LNCaP clone FGC (cell line): ENCODE measurements at regions not wholly inside any gene's neighbourhood (a gene's known extent, or its start where the extent isn't known, plus 50 kb on each side); places are given as distances from the start of the nearest gene placed in this dataset.

Experiments used
- DNase-seq: peaks from one replicate; pipeline ENCODE4 v3.0.0-alpha.2; 2011; ENCODE audit warnings: low read depth
- H3K4me3 ChIP-seq: 2 replicates; pipeline ENCODE4 v1.5.1; 2011; ENCODE audit warnings: mild to moderate bottlenecking, low read depth, low read length, control low read depth
- CTCF ChIP-seq: IDR thresholded peaks from 2 replicates; pipeline ENCODE4 v1.5.1; 2012; ENCODE audit warnings: mild to moderate bottlenecking; ENCODE audit not compliant: control insufficient read depth, insufficient read depth; ENCODE audit errors: extremely low read depth

GRCh38 chr1:90781534-90781933 is 64.4 kb upstream of the BARHL2 start:
- H3K4me3 ChIP-seq: no peak overlapping the region
- DNase-seq: no peak
- no peak for TF ChIP-seq CTCF

GRCh38 chr1:90780981-90781380 is 63.9 kb upstream of the BARHL2 start:
- no peak overlapping the region for H3K4me3 ChIP-seq
- no peak for TF ChIP-seq CTCF
- no peak for DNase-seq

- no peak for DNase-seq
- TF ChIP-seq CTCF: no peak
- H3K4me3 ChIP-seq: no peak overlapping the region
Observed at GRCh38 chr1:90779573-90779972, 62.5 kb upstream of the BARHL2 start.

- DNase-seq: no peak
- H3K4me3 ChIP-seq: no peak overlapping the region
- no peak for TF ChIP-seq CTCF
Observed at GRCh38 chr1:90778486-90778885, 61.4 kb upstream of the BARHL2 start.

- no peak for TF ChIP-seq CTCF
- H3K4me3 ChIP-seq: no peak overlapping the region
- no peak for DNase-seq
Observed at GRCh38 chr1:90773812-90774211, 56.7 kb upstream of the BARHL2 start.

GRCh38 chr1:90768826-90769225 is 51.7 kb upstream of the BARHL2 start:
- H3K4me3 ChIP-seq: no peak overlapping the region
- DNase-seq: no peak
- no peak for TF ChIP-seq CTCF

GRCh38 chr1:90768098-90768497 is 51.0 kb upstream of the BARHL2 start:
- TF ChIP-seq CTCF: no peak
- H3K4me3 ChIP-seq: no peak overlapping the region
- no peak for DNase-seq
